ENCODE measurements at regions not wholly inside any gene's neighbourhood (a gene's known extent, or its start where the extent isn't known, plus 50 kb on each side); places are given as distances from the start of the nearest gene placed in this dataset.
"Not testable (repeated sequence)": the region's sequence is repeated elsewhere in the genome, so short reads cannot be mapped to it uniquely, and the experiment has no call there.

DNA sequence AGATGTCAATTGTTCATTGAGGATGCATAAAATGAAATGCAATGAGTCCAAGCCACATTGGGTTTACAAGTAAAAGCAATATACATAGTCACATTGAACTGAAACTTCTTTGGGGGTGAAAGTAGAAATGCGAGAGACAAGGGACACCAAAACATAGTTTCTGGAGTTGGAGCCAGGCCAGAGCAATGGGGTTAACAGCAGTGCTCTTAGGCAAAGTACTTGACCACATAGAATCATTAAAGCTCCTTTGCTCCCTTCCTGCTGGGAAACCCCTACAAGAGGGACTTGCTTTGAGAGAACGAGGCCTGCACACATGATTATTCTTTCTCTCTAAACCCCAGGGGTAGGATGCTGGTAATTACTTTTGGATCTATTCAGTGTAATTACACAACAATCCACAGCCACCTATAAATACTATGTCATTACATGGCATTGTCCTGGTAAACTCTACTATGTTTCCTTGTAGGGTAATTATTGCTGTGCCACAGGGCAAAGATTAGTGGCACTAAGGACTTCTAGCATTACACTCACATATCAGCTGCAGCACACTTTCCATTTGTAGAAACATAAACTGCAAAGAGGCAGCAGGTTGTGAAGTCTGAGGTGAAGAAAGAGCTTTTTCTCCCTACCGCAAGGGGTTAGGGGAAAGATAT is 421.6 kb upstream of the PBX1 start:
- TF ChIP-seq, protein P1, sequence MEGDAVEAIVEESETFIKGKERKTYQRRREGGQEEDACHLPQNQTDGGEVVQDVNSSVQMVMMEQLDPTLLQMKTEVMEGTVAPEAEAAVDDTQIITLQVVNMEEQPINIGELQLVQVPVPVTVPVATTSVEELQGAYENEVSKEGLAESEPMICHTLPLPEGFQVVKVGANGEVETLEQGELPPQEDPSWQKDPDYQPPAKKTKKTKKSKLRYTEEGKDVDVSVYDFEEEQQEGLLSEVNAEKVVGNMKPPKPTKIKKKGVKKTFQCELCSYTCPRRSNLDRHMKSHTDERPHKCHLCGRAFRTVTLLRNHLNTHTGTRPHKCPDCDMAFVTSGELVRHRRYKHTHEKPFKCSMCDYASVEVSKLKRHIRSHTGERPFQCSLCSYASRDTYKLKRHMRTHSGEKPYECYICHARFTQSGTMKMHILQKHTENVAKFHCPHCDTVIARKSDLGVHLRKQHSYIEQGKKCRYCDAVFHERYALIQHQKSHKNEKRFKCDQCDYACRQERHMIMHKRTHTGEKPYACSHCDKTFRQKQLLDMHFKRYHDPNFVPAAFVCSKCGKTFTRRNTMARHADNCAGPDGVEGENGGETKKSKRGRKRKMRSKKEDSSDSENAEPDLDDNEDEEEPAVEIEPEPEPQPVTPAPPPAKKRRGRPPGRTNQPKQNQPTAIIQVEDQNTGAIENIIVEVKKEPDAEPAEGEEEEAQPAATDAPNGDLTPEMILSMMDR (IDR thresholded peaks at IDR 0.05; ENCODE audit: insufficient read depth, missing control alignments): no peak
- peak; percentile 29 for FAIRE-seq
- no peak for DNase-seq (ENCODE audit: insufficient read length, low spot score)

DNA sequence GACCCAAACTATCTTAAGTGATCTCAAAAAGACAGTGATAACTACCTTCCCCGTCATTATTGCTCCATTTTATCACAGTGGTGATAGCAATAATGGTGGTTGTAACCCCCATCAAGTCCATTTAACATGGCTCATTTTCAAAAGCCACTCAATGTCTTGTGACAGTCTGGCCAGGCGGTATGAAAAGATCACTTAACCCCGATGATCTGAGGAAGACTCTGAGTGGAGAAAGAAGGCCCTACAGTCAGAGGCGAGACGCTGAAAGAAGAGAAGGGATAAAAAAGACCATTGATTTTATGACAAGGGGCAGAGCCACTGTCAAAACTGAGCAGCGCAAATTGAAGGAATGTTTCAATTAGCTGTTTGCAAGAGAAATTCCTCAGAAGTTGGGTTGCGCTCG is 417.2 kb upstream of the PBX1 start:
- DNase-seq (ENCODE audit: insufficient read length, low spot score) (no peak), FAIRE-seq (no peak)
- TF ChIP-seq, protein P1 (IDR thresholded peaks at IDR 0.05; ENCODE audit: insufficient read depth, missing control alignments): no peak

DNA sequence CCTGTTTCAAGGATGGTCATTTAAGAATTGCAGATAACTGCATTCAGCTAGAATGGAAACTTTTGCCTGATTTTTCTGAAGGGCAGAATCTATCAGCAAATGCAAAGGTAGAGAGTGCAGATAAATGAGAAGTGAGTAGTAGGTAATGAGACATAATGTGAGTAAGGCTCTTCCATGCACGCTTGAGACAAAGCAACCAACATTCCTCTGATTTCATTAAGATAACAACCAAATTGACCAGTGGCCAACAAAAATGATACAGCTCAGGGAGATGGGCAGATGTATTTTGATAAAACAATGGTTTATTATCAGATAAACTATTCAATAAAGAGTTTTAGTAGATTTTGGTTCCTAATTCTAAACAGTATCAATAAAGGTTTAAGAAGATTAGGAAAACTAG is 404.4 kb upstream of the PBX1 start:
- TF ChIP-seq, protein P1 (IDR thresholded peaks at IDR 0.05; ENCODE audit: insufficient read depth, missing control alignments): no peak
- DNase-seq (ENCODE audit: insufficient read length, low spot score): no peak
- FAIRE-seq: no peak

DNA sequence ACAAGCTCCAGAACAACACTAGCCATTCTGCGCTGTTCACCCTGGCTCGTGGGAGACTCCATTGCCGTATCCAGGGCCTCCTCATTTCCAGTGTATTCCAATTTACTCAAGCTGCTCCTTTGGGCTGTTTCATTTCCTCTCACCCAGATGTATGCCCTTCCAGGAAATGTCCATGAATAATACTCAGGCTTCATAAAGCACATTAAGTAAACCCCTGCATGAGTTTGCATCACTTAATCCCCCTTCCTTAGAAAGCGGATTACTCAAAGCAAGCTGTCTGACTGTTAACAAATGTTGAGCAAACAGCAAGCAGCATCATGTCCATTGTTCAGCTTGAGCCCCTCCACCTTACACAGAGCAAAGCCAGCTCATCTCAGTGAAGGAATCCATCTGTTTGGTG is 403.6 kb upstream of the PBX1 start:
- TF ChIP-seq, protein P1 (IDR thresholded peaks at IDR 0.05; ENCODE audit: insufficient read depth, missing control alignments): no peak
- DNase-seq (ENCODE audit: insufficient read length, low spot score) (peak; percentile 26), FAIRE-seq (peak; percentile 99)

DNA sequence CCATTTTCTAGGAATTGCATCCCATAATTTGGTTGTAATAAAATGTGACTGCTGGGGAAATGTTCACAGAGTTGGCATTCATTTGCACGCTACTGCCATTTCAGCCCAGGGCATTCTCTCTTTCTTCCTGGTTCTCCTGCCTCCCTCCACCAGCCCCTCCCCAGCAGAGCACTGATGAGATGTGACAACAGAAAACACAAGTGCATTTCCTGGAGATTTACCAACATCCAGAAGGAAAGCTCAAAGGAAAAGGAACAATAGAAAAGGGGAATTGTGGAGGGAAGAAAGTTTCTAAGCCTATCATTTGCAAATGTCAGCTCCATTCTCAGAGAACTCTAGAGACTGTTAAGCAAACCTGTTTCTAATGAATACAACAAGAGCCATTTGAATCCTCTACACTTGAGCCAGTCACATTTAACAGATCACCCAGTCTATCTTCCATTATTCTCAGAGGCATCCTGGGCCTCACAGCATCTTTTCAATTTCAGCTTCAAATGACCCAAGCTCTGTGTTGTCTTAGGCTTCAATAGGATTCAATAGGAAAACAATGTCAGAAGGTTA is 395.6 kb upstream of the PBX1 start:
- DNase-seq (ENCODE audit: insufficient read length, low spot score) (no peak), FAIRE-seq (no peak)
- TF ChIP-seq, protein P1 (IDR thresholded peaks at IDR 0.05; ENCODE audit: insufficient read depth, missing control alignments): no peak

DNA sequence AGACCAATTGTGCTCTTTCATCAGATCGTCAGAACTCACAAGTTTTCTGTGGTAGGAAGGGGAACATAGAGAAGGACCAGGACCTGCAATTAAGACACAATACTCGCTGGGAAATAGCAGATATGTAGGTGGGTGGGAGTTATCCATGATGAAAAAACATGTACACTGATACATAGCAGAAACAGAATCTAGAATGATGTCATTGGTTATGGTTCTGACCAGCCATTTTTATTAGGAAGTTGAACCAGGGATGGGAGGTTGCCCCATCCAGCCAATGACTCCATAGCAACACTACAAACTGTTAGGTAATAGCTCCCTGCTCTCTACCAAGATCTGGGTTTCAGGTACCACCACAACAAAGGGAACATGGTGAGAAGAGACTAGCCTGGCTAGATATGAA is 393.5 kb upstream of the PBX1 start:
- TF ChIP-seq, protein P1 (IDR thresholded peaks at IDR 0.05; ENCODE audit: insufficient read depth, missing control alignments): no peak
- FAIRE-seq (peak; percentile 41), DNase-seq (ENCODE audit: insufficient read length, low spot score) (no peak)

DNA sequence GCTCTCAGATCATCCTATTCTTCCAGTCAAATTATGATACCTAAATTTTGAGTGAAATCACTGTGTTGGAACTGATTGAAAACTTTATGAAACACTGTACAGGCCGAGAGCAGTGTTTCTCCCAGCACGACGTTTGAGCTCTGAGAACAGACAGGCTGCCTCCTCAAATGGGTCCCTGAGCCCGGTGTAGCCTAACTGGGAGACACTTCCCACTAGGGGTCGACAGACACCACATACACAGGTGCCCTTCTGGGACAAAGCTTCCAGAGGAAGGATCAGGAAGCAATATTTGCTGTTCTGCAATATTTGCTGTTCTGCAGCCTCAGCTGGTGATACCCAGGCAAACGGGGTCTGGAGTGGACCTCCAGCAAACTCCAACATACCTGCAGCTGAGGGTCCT is 392.5 kb upstream of the PBX1 start:
- not testable (repeated sequence) for DNase-seq (ENCODE audit: insufficient read length, low spot score); FAIRE-seq
- TF ChIP-seq, protein P1 (IDR thresholded peaks at IDR 0.05; ENCODE audit: insufficient read depth, missing control alignments): peak; percentile 53

Data from D721Med (cell line).